ENCODE measurements at regions not wholly inside any gene's neighbourhood (a gene's known extent, or its start where the extent isn't known, plus 50 kb on each side); places are given as distances from the start of the nearest gene placed in this dataset.

DNA sequence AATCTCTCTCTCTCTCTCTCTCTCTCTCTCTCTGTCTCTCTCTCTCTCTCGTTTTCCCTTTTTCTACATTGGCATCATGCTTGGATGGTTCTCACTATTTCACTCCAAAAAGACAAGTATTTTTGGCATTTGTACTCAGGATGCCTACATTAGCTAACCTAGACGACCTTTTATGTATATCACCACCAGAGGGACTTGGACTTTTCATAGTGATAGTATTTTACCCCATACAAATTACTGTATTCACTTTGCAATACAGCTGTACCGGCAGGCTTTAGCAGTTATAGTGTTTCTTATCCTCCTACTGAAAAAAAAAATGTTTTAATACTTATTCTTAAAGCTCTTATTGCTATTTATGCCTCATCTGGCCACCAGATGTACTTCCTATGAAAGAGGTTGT lies 687.2 kb upstream of the KLHL1 start:
- Mint-ChIP-seq H3K27me3 (ENCODE audit: unreplicated experiment) (no peaks in the 10 kb centered on the region), H3K36me3 (ENCODE audit: insufficient read depth, unreplicated experiment) (no peaks in the 10 kb centered on the region), H3K9me3 (ENCODE audit: low read depth, unreplicated experiment) (no peaks in the 10 kb centered on the region), H3K4me1 (ENCODE audit: low read depth, unreplicated experiment) (no peaks in the 10 kb centered on the region), H3K4me3 (ENCODE audit: low read depth, unreplicated experiment) (no peak overlapping the region), H3K27ac (ENCODE audit: unreplicated experiment) (no peak overlapping the region)
- TF ChIP-seq, protein P1, sequence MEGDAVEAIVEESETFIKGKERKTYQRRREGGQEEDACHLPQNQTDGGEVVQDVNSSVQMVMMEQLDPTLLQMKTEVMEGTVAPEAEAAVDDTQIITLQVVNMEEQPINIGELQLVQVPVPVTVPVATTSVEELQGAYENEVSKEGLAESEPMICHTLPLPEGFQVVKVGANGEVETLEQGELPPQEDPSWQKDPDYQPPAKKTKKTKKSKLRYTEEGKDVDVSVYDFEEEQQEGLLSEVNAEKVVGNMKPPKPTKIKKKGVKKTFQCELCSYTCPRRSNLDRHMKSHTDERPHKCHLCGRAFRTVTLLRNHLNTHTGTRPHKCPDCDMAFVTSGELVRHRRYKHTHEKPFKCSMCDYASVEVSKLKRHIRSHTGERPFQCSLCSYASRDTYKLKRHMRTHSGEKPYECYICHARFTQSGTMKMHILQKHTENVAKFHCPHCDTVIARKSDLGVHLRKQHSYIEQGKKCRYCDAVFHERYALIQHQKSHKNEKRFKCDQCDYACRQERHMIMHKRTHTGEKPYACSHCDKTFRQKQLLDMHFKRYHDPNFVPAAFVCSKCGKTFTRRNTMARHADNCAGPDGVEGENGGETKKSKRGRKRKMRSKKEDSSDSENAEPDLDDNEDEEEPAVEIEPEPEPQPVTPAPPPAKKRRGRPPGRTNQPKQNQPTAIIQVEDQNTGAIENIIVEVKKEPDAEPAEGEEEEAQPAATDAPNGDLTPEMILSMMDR (IDR thresholded peaks at IDR 0.05; ENCODE audit: unreplicated experiment), result no peak
- intact Hi-C loops (cut with micrococcal nuclease; ENCODE audit: unreplicated experiment), result no loop called here
- CTCF ChIA-PET, result no interaction called here
- BruUV-seq (replicated peaks), result no TSS peak
- no peak for DNase-seq

DNA sequence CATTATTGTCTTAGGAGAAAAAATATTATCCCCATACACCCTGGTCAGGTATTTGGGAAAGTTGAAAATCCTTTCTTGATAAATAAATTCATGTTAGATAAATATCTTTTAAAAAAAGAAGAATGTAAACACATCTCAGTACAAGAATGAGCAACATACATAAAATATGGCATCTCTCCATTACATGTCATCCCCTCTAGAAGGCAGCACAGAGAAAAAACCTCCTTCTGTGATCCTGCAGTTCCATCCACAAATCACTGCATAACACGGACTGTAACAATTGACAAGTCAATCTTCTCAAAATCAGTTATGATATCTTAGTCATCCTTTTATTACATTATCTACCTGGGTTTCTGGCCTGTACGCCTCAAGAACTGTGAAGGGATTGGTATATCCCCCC lies 683.9 kb upstream of the KLHL1 start:
- H3K4me1 Mint-ChIP-seq (ENCODE audit: low read depth, unreplicated experiment), result no peaks in the 10 kb centered on the region
- no peaks in the 10 kb centered on the region for H3K36me3 Mint-ChIP-seq (ENCODE audit: insufficient read depth, unreplicated experiment)
- H3K27me3 Mint-ChIP-seq (ENCODE audit: unreplicated experiment), result no peaks in the 10 kb centered on the region
- H3K9me3 Mint-ChIP-seq (ENCODE audit: low read depth, unreplicated experiment), result no peaks in the 10 kb centered on the region
- BruUV-seq (replicated peaks), result no TSS peak
- H3K4me3 Mint-ChIP-seq (ENCODE audit: low read depth, unreplicated experiment), result no peak overlapping the region
- CTCF ChIA-PET, result no interaction called here
- TF ChIP-seq, protein P1 (IDR thresholded peaks at IDR 0.05; ENCODE audit: unreplicated experiment), result no peak
- no peak overlapping the region for H3K27ac Mint-ChIP-seq (ENCODE audit: unreplicated experiment)
- no peak for DNase-seq
- intact Hi-C loops (cut with micrococcal nuclease; ENCODE audit: unreplicated experiment), result no loop called here

DNA sequence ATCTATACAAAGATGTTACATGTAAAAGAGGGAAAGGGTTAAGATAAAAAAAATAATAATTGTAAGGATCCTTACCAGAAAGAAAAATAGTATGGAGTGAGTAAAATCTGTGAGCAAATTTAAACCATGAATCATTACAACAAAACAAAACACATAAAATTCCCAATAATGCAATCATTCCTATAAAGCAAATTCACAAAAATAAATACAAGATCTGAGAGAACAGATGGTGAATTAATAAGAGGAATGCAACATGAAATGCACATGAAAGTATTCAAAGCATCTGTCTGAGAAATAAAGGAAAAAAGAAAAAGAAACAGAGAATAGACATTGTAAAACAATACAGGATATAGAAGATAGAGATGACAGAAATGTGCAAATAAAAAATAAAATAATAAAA lies 681.5 kb upstream of the KLHL1 start:
- TF ChIP-seq, protein P1 (IDR thresholded peaks at IDR 0.05; ENCODE audit: unreplicated experiment), result no peak
- no peaks in the 10 kb centered on the region for H3K9me3 Mint-ChIP-seq (ENCODE audit: low read depth, unreplicated experiment)
- CTCF ChIA-PET, result no interaction called here
- H3K4me1 Mint-ChIP-seq (ENCODE audit: low read depth, unreplicated experiment), result no peaks in the 10 kb centered on the region
- H3K36me3 Mint-ChIP-seq (ENCODE audit: insufficient read depth, unreplicated experiment), result no peaks in the 10 kb centered on the region
- intact Hi-C loops (cut with micrococcal nuclease; ENCODE audit: unreplicated experiment), result no loop called here
- BruUV-seq (replicated peaks), result no TSS peak
- no peak for DNase-seq
- no peaks in the 10 kb centered on the region for H3K27me3 Mint-ChIP-seq (ENCODE audit: unreplicated experiment)
- H3K27ac Mint-ChIP-seq (ENCODE audit: unreplicated experiment), result no peak overlapping the region
- H3K4me3 Mint-ChIP-seq (ENCODE audit: low read depth, unreplicated experiment), result no peak overlapping the region

DNA sequence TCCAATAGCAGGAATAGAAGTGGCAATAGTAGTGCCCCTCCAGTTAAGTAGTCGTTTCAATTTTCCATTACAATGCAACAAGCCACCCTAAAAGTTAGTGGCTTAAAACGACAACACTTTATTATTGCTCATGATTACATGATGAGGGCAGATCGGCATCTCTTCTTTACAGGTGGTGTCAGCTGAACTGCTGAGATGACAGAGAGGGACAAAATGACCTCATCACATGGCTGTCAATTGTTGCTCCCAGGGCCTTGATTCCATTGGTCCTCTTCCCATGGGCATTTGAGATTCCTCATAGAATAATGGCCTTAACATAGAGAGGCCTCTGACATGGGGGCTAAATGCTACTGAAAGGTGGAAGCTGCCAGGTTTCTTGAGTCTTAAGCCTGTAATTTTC lies 679.8 kb upstream of the KLHL1 start:
- no peak for DNase-seq
- TF ChIP-seq, protein P1 (IDR thresholded peaks at IDR 0.05; ENCODE audit: unreplicated experiment), result no peak
- Mint-ChIP-seq H3K9me3 (ENCODE audit: low read depth, unreplicated experiment) (no peaks in the 10 kb centered on the region), H3K27ac (ENCODE audit: unreplicated experiment) (no peak overlapping the region), H3K27me3 (ENCODE audit: unreplicated experiment) (no peaks in the 10 kb centered on the region), H3K4me3 (ENCODE audit: low read depth, unreplicated experiment) (no peak overlapping the region), H3K4me1 (ENCODE audit: low read depth, unreplicated experiment) (no peaks in the 10 kb centered on the region), H3K36me3 (ENCODE audit: insufficient read depth, unreplicated experiment) (no peaks in the 10 kb centered on the region)
- CTCF ChIA-PET, result no interaction called here
- no TSS peak for BruUV-seq (replicated peaks)
- intact Hi-C loops (cut with micrococcal nuclease; ENCODE audit: unreplicated experiment), result no loop called here

All from Calu3 (cell line).